GM12878 (cell line): ENCODE measurements at regions not wholly inside any gene's neighbourhood (a gene's known extent, or its start where the extent isn't known, plus 50 kb on each side); places are given as distances from the start of the nearest gene placed in this dataset.

Experiments used
- ATAC-seq: fragments of 200-7000 bp; cut with Tn5 transposase; 3 replicates; pipeline ENCODE4 v1.9.1; 2020; ENCODE audit warnings: mild to moderate bottlenecking, moderate library complexity
- BruUV-seq: library from RNA; stranded (reverse); fragments of 400-500 nt; replicated peaks from 2 replicates; lab custom pipeline; 2021; lab: Mats Ljungman, UMichigan
- CTCF ChIA-PET: fragments of 300-600 bp; sonication (Branson Sonifier 250); formaldehyde crosslinking; extraction: SDS; loops from one replicate; lab custom pipeline; 2021; ENCODE audit warnings: inconsistent platforms; lab: Yijun Ruan, JAX
- POLR2A ChIA-PET: fragments of 350-600 bp; formaldehyde crosslinking; extraction: SDS; loops from one replicate; lab custom pipeline; 2021; ENCODE audit warnings: inconsistent platforms; lab: Charles Lee
- RAD21 ChIA-PET: fragments of 300-600 bp; sonication (Branson Sonifier 250); formaldehyde crosslinking; loops from one replicate; lab custom pipeline; 2023; ENCODE audit warnings: antibody characterized with exemption; ENCODE audit not compliant: unreplicated experiment; lab: Charles Lee
- SMC1A ChIA-PET: fragments of 300-600 bp; sonication (Branson Sonifier 250); formaldehyde crosslinking; loops from one replicate; lab custom pipeline; 2023; ENCODE audit not compliant: unreplicated experiment, uncharacterized antibody; lab: Charles Lee
- DNase-seq: peaks from one replicate; pipeline ENCODE4 v3.0.0-alpha.2; 2011; ENCODE audit warnings: low read depth, low spot score
- FAIRE-seq: peaks from 3 replicates; lab custom pipeline; 2011; peaks lifted over from hg19 to GRCh38; lab: Jason Lieb, UNC
- H2AFZ ChIP-seq: 2 replicates; pipeline ENCODE4 v1.6.0; 2011; ENCODE audit warnings: low read depth, low read length, control low read depth; ENCODE audit not compliant: control insufficient read depth
- H3K27ac ChIP-seq: 2 replicates; pipeline ENCODE4 v1.5.1; 2011; ENCODE audit warnings: control low read depth; ENCODE audit not compliant: control insufficient read depth, insufficient read depth
- H3K27me3 ChIP-seq, 2 experiments: replicated peaks in 1 of 2; 2 replicates each; pipeline versions ENCODE4 v1.6.0 to v1.6.1; 2011; ENCODE audit warnings: low read length in 1 of 2; ENCODE audit not compliant: control insufficient read depth in 2 of 2, insufficient read depth in 2 of 2
- H3K36me3 ChIP-seq, 2 experiments: 2 replicates each; pipeline ENCODE4 v1.5.1; 2011; ENCODE audit warnings: low read length in 1 of 2; ENCODE audit not compliant: control insufficient read depth in 2 of 2, insufficient read depth in 2 of 2
- H3K4me1 ChIP-seq: 2 replicates; pipeline ENCODE4 v1.6.1; 2011; ENCODE audit warnings: mild to moderate bottlenecking, low read length, moderate library complexity, mixed read lengths; ENCODE audit not compliant: control insufficient read depth, insufficient read depth
- H3K4me2 ChIP-seq: 2 replicates; pipeline ENCODE4 v1.6.0; 2011; ENCODE audit warnings: control low read depth; ENCODE audit not compliant: control insufficient read depth, insufficient read depth
- H3K4me3 ChIP-seq: fragments of 200-600 bp; sonication (generic); 2 replicates; pipeline ENCODE4 v1.5.1; 2016
- H3K79me2 ChIP-seq: 2 replicates; pipeline ENCODE4 v1.6.0; 2011; ENCODE audit warnings: low read length; ENCODE audit not compliant: control insufficient read depth, insufficient read depth
- H3K9ac ChIP-seq: 2 replicates; pipeline ENCODE4 v1.8.0; 2011; ENCODE audit warnings: low read length, control low read depth, mixed read lengths; ENCODE audit not compliant: control insufficient read depth, insufficient read depth
- H3K9me3 ChIP-seq: replicated peaks from 3 replicates; pipeline ENCODE4 v1.5.1; 2011; ENCODE audit warnings: mild to moderate bottlenecking, low read length; ENCODE audit not compliant: control insufficient read depth, insufficient read depth
- H4K20me1 ChIP-seq: 2 replicates; pipeline ENCODE4 v1.6.0; 2011; ENCODE audit not compliant: control insufficient read depth, insufficient read depth
- MTA3 ChIP-seq: IDR thresholded peaks from 2 replicates; pipeline ENCODE4 v1.6.1; 2012; ENCODE audit warnings: low read length, inconsistent platforms, borderline replicate concordance
- NR2C2 ChIP-seq: IDR thresholded peaks from 2 replicates; pipeline ENCODE4 v1.6.1; 2011; ENCODE audit warnings: borderline replicate concordance, low read depth; ENCODE audit not compliant: control insufficient read depth, insufficient read length
- PAX8 ChIP-seq: fragments of 450-650 bp; IDR thresholded peaks from 2 replicates; pipeline ENCODE4 v1.6.1; 2017; ENCODE audit warnings: mild to moderate bottlenecking, moderate library complexity
- RAD51 ChIP-seq: fragments of 450-650 bp; IDR thresholded peaks from 2 replicates; pipeline ENCODE4 v1.6.1; 2016; ENCODE audit warnings: moderate library complexity, mild to moderate bottlenecking, inconsistent platforms
- ZBTB33 ChIP-seq: fragments of 450-650 bp; IDR thresholded peaks from 2 replicates; pipeline ENCODE4 v1.6.1; 2017; ENCODE audit warnings: mild to moderate bottlenecking
- ZBTB4 ChIP-seq: fragments of 450-650 bp; formaldehyde crosslinking; IDR thresholded peaks from 2 replicates; pipeline ENCODE4 v1.4.0; 2022; ENCODE audit warnings: mild to moderate bottlenecking, moderate library complexity
- in situ Hi-C: fragments of 300-500 bp; cut with MboI; formaldehyde crosslinking; loops from 9 replicates; pipeline ENCODE4 v1.14.3; 2018; ENCODE audit warnings: mixed read lengths
- intact Hi-C: fragments of 100-400 bp; cut with micrococcal nuclease; formaldehyde crosslinking; loops from one replicate; pipeline ENCODE4 v1.14.2; 2022; ENCODE audit not compliant: unreplicated experiment
- TF ChIP-seq, protein P1 (sequence below): fragments of 450-650 bp; IDR thresholded peaks from 2 replicates; pipeline ENCODE4 v1.6.1; 2016; ENCODE audit warnings: mild to moderate bottlenecking, moderate library complexity, borderline replicate concordance

DNA sequence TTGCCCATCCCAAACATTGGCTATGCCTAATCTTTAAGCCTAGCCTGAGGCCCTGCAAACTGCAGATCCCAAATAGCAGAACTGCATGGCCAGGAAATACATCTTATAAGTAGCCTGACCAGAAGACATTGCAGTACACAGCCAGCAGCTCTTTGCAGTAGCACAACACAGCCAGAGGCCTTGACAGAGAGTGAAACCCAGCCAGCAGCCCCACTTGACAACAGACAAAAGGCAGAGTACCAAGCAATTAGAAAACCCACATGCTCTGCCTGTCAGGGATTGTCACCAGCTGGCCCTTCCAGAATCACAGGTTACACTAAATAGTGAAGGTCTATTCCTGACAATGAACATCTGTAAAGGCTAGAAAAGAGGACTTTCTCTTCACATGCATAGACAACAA is 242.8 kb upstream of the TMEM72 start (continued):
- TF ChIP-seq ZBTB33 (no peak), MTA3 (no peak), ZBTB4 (CRISPR knock-in tag) (no peak), PAX8 (no peak)

DNA sequence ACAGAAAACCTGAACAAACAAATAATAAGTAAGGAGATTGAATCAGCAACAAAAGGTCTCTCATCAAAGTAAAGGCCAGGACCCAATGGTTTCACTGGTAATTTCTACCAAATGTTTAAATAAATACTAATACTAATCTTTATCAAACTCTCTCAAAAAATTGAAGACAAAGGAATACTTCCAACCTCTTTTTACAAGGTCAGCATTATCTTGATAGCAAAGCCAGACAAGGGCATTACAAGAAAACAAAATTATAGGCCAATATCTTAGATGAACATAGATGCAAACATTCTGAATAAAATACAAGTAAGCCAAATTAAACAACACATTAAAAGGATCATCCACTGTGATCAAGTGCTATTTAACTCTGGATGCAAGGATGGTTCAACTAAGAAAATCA is 239.8 kb upstream of the TMEM72 start:
- ChIA-PET RAD21 (no interaction called here), CTCF (no interaction called here), SMC1A (no interaction called here), POLR2A (no interaction called here)
- ATAC-seq (no peak), FAIRE-seq (no peak), DNase-seq (no peak)
- Histone ChIP-seq H4K20me1 (no peaks in the 10 kb centered on the region), H3K4me1 (no peaks in the 10 kb centered on the region), H2AFZ (no peak overlapping the region), H3K4me3 (no peak overlapping the region), H3K9ac (no peak overlapping the region), H3K4me2 (no peak overlapping the region), H3K27ac (no peak overlapping the region), H3K36me3 (no peaks in the 10 kb centered on the region), H3K79me2 (no peaks in the 10 kb centered on the region), H3K9me3 (no peaks in the 10 kb centered on the region; the same call in 2 of the 3 replicates), H3K27me3 (no peaks in the 10 kb centered on the region)
- TF ChIP-seq NR2C2, result no peak
- TF ChIP-seq, protein P1, sequence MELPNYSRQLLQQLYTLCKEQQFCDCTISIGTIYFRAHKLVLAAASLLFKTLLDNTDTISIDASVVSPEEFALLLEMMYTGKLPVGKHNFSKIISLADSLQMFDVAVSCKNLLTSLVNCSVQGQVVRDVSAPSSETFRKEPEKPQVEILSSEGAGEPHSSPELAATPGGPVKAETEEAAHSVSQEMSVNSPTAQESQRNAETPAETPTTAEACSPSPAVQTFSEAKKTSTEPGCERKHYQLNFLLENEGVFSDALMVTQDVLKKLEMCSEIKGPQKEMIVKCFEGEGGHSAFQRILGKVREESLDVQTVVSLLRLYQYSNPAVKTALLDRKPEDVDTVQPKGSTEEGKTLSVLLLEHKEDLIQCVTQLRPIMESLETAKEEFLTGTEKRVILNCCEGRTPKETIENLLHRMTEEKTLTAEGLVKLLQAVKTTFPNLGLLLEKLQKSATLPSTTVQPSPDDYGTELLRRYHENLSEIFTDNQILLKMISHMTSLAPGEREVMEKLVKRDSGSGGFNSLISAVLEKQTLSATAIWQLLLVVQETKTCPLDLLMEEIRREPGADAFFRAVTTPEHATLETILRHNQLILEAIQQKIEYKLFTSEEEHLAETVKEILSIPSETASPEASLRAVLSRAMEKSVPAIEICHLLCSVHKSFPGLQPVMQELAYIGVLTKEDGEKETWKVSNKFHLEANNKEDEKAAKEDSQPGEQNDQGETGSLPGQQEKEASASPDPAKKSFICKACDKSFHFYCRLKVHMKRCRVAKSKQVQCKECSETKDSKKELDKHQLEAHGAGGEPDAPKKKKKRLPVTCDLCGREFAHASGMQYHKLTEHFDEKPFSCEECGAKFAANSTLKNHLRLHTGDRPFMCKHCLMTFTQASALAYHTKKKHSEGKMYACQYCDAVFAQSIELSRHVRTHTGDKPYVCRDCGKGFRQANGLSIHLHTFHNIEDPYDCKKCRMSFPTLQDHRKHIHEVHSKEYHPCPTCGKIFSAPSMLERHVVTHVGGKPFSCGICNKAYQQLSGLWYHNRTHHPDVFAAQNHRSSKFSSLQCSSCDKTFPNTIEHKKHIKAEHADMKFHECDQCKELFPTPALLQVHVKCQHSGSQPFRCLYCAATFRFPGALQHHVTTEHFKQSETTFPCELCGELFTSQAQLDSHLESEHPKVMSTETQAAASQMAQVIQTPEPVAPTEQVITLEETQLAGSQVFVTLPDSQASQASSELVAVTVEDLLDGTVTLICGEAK, result no peak
- no peak for TF ChIP-seq RAD51
- intact Hi-C loops (no loop called here), in situ Hi-C loops (no loop called here)
- no TSS peak for BruUV-seq
